Brain microvascular endothelial cell (primary cell): ENCODE measurements at regions not wholly inside any gene's neighbourhood (a gene's known extent, or its start where the extent isn't known, plus 50 kb on each side); places are given as distances from the start of the nearest gene placed in this dataset.
A peak's percentile ranks its signal among the peaks of the same experiment; 100 is the strongest.

ENCODE experiments used
- DNase-seq: peaks from one replicate; pipeline ENCODE4 v3.0.0-alpha.2; 2020
- H3K27ac ChIP-seq: fragments of 250-450 bp; sonication (Bioruptor Pico); 2 replicates; pipeline ENCODE4 v1.5.1; 2020; ENCODE audit warnings: mild to moderate bottlenecking, moderate library complexity
- H3K27me3 ChIP-seq: fragments of 250-450 bp; sonication (Bioruptor Pico); replicated peaks from 2 replicates; pipeline ENCODE4 v1.5.1; 2020; ENCODE audit warnings: mild to moderate bottlenecking
- H3K36me3 ChIP-seq: fragments of 250-450 bp; sonication (Bioruptor Pico); replicated peaks from 2 replicates; pipeline ENCODE4 v1.5.1; 2020; ENCODE audit warnings: mild to moderate bottlenecking
- H3K4me3 ChIP-seq: 2 replicates; pipeline ENCODE4 v1.5.1; 2011; ENCODE audit warnings: low read depth, mild to moderate bottlenecking, control low read depth, low read length, moderate library complexity
- CTCF ChIP-seq: IDR thresholded peaks from 2 replicates; pipeline ENCODE4 v1.5.1; 2011; ENCODE audit warnings: low read depth, mild to moderate bottlenecking, moderate library complexity, low read length, control low read depth, inconsistent platforms; ENCODE audit errors: missing control alignments
- in situ Hi-C: cut with HindIII; loops from 2 replicates; pipeline ENCODE4 v1.10.0; 2017; ENCODE audit warnings: low sequenced_read_pairs, low pct_ligation_motif_present

- Histone ChIP-seq H3K36me3 (no peaks in the 10 kb centered on the region), H3K27ac (no peak overlapping the region), H3K4me3 (no peak overlapping the region), H3K27me3 (no peaks in the 10 kb centered on the region)
- no peak for DNase-seq
- no peak for TF ChIP-seq CTCF
- in situ Hi-C loops: no loop called here
These were observed 268.7 kb upstream of the TCF4 start for GRCh38 chr18:55856679-55857078.

DNA sequence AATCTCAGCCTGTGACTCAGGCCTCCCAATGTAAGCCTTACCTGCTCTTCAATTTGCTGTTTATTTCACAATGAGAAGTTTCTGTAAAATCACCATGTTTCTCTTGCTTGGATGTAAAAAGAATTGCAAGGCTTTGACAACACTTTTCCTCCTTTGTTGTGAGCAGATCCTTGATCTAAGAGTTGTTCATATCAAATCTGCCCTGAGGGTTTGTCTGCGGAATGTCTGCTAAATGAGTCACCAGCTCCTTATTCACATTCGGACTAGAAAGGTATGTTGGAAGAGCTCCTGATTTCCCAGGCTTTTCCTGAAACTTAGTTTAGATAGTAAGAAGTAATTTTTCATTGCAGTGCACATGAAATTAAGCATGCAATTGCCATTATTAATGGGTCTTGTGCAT, 268.2 kb upstream of the TCF4 start:
- Histone ChIP-seq H3K27me3 (no peaks in the 10 kb centered on the region), H3K36me3 (no peaks in the 10 kb centered on the region), H3K27ac (peak overlapping the region; percentile 23), H3K4me3 (no peak overlapping the region)
- in situ Hi-C loops: no loop called here
- DNase-seq: peak; percentile 72
- TF ChIP-seq CTCF: no peak

DNA sequence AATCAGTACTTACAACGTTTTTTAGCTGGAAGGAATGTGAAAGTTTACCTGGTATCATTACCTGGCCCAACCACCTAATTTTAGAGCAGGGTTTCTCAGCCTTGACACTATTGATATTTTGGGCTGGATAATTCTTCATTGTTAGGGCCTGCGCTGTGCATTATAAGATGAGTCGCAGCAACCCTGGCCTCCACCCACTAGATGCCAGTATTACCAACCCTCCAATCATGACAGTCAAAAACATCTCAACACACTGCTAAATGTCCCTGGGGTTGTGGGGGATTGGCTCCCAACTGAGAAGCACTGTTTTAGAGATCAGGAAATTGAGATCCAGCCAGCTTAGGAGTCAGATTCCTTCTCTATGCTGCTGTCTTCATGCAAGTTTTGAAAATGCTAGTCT, 265.3 kb upstream of the TCF4 start:
- Histone ChIP-seq H3K36me3 (no peaks in the 10 kb centered on the region), H3K4me3 (no peak overlapping the region), H3K27ac (no peak overlapping the region), H3K27me3 (no peaks in the 10 kb centered on the region)
- no peak for TF ChIP-seq CTCF
- in situ Hi-C loops: no loop called here
- DNase-seq: no peak

DNA sequence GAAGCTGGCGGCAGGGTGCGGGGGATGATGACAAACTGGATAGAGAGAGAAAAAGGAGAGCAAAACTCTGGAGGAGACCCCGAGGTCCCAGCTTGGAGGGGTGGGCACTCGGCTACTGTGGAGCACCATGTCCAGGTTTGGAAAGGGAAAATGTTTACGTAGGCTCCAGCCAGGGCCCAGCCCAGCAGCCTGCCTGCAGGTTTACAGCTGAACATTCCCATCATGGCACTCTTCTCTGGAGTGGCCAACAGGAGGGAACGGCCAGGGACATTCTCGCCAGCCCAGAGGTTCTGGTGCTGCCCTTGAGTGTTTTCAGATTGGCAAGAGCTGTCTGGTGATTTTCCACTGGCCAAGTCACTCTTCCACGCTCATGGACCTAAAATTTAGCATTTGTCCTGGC, 262.9 kb upstream of the TCF4 start:
- no peak for TF ChIP-seq CTCF
- H3K36me3 ChIP-seq: no peaks in the 10 kb centered on the region
- H3K27ac ChIP-seq: no peak overlapping the region
- in situ Hi-C loops: no loop called here
- DNase-seq: no peak
- H3K27me3 ChIP-seq: no peaks in the 10 kb centered on the region
- H3K4me3 ChIP-seq: no peak overlapping the region

- no peak for DNase-seq
- in situ Hi-C loops: no loop called here
- H3K36me3 ChIP-seq: no peaks in the 10 kb centered on the region
- H3K27me3 ChIP-seq: no peaks in the 10 kb centered on the region
- no peak for TF ChIP-seq CTCF
- H3K4me3 ChIP-seq: no peak overlapping the region
- no peak overlapping the region for H3K27ac ChIP-seq
These were observed 261.4 kb upstream of the TCF4 start for GRCh38 chr18:55849391-55849790.

DNA sequence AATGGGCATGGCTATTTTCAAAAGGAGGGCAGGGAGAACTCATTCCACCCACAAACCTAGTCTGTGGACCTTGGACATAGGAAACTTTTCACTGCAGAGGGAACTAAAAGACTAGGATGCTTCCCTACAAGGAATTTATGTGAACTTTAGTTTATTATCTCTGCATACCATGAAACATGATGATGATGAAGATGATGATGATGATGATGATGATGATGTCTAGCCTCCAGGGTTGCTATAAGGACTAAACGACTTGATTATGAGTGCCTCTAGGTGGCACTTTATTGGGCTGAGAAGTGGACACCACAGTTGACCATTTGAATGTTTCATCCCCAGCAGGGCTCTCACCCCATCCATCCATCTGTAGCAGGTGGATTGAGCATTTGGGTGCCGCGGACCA, 260.0 kb upstream of the TCF4 start:
- H3K36me3 ChIP-seq: no peaks in the 10 kb centered on the region
- no peak for DNase-seq
- no peak overlapping the region for H3K4me3 ChIP-seq
- H3K27me3 ChIP-seq: no peaks in the 10 kb centered on the region
- no peak overlapping the region for H3K27ac ChIP-seq
- in situ Hi-C loops: no loop called here
- TF ChIP-seq CTCF: no peak
